Osteocyte (in vitro differentiated cells): ENCODE measurements at regions not wholly inside any gene's neighbourhood (a gene's known extent, or its start where the extent isn't known, plus 50 kb on each side); places are given as distances from the start of the nearest gene placed in this dataset.

Source experiments
- DNase-seq: peaks from one replicate; pipeline ENCODE4 v3.0.0; 2021; ENCODE audit warnings: mixed read lengths; ENCODE audit not compliant: unreplicated experiment; ENCODE audit errors: extremely low spot score
- H3K27ac Mint-ChIP-seq: one replicate; pipeline ENCODE4 v1.8.0; 2021; ENCODE audit warnings: mild to moderate bottlenecking, mixed read lengths; ENCODE audit not compliant: unreplicated experiment
- H3K27me3 Mint-ChIP-seq: one replicate; pipeline ENCODE4 v1.8.0; 2021; ENCODE audit warnings: mixed read lengths; ENCODE audit not compliant: unreplicated experiment
- H3K36me3 Mint-ChIP-seq: one replicate; pipeline ENCODE4 v1.8.0; 2021; ENCODE audit warnings: mixed read lengths; ENCODE audit not compliant: unreplicated experiment
- H3K4me1 Mint-ChIP-seq: one replicate; pipeline ENCODE4 v1.8.0; 2021; ENCODE audit warnings: mixed read lengths; ENCODE audit not compliant: unreplicated experiment
- H3K4me3 Mint-ChIP-seq: one replicate; pipeline ENCODE4 v1.8.0; 2021; ENCODE audit warnings: mild to moderate bottlenecking, moderate library complexity, mixed read lengths; ENCODE audit not compliant: unreplicated experiment
- H3K9me3 Mint-ChIP-seq: one replicate; pipeline ENCODE4 v1.8.0; 2021; ENCODE audit warnings: mixed read lengths; ENCODE audit not compliant: unreplicated experiment
- TF ChIP-seq, protein P1 (sequence below): fragments of 200-600 bp; sonication (generic); IDR thresholded peaks from 2 replicates; pipeline ENCODE4 v1.5.0; 2021; ENCODE audit warnings: antibody characterized with exemption, mild to moderate bottlenecking, moderate library complexity

DNA sequence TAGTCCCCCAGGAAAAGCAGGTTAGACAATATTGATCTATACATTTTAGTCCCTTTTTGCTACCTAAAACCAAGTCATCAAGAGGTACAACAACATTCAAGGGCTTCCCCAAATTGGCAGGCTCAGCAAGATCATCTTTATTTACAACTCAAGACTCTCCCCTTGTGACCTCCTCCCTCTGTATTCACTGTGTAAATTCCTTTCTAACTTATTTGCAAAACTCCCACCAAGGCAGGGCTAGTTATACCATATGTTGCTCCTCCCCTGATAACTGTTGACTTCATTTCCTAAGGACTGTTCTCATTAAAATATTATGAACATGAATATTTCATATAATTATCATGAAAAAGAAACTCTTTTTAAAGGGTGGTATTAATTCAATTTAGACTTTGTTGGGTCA lies 275.6 kb downstream of the DTHD1 start:
- Mint-ChIP-seq H3K36me3 (no peaks in the 10 kb centered on the region), H3K27me3 (no peaks in the 10 kb centered on the region), H3K4me3 (no peak overlapping the region), H3K27ac (no peak overlapping the region), H3K4me1 (no peaks in the 10 kb centered on the region), H3K9me3 (no peaks in the 10 kb centered on the region)
- TF ChIP-seq, protein P1, sequence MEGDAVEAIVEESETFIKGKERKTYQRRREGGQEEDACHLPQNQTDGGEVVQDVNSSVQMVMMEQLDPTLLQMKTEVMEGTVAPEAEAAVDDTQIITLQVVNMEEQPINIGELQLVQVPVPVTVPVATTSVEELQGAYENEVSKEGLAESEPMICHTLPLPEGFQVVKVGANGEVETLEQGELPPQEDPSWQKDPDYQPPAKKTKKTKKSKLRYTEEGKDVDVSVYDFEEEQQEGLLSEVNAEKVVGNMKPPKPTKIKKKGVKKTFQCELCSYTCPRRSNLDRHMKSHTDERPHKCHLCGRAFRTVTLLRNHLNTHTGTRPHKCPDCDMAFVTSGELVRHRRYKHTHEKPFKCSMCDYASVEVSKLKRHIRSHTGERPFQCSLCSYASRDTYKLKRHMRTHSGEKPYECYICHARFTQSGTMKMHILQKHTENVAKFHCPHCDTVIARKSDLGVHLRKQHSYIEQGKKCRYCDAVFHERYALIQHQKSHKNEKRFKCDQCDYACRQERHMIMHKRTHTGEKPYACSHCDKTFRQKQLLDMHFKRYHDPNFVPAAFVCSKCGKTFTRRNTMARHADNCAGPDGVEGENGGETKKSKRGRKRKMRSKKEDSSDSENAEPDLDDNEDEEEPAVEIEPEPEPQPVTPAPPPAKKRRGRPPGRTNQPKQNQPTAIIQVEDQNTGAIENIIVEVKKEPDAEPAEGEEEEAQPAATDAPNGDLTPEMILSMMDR = no peak
- DNase-seq = no peak

DNA sequence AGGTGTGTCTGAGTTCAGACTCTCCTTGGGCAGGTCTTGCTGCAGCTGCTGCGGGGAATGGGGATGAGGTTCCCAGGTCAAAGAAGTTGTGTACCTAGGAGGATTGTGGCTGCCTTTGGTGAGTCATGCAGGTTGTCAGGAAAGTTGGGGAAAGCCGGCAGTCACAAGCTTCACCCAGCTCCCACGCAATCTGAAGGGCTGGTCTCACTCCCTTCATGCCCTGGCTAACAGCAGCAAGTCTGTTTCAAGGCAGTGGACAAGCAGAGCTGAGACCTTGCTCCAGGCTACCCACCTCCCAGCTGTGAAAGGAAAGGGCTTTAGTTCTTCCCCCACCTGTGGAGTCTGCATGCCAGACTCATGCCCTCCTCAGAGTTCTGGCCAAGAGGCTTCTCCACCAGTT lies 287.2 kb downstream of the DTHD1 start:
- Mint-ChIP-seq H3K4me1 (no peaks in the 10 kb centered on the region), H3K27me3 (no peaks in the 10 kb centered on the region), H3K36me3 (no peaks in the 10 kb centered on the region), H3K9me3 (peaks cover 43% of the 10 kb centered on the region), H3K27ac (no peak overlapping the region), H3K4me3 (no peak overlapping the region)
- TF ChIP-seq, protein P1 = no peak
- no peak for DNase-seq

DNA sequence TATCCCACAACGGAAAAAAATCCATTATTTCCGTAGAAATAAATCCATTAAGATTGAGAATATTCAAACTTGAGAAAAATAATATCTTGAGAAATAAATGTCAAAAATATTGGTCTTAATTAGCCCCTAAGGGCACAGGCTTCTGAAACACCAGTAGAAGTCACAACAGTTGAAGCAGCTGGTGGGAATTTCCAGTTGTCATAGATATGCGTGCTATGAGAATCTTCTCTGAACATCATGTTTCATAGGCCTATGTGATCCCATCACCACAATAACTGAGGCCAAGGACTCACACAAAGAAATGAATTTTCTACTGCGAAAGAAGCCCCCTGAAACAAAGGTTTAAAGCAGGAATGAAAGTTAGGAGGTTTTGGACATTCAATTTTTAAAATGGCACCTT lies 292.0 kb downstream of the DTHD1 start:
- no peak overlapping the region for H3K4me3 Mint-ChIP-seq

DNA sequence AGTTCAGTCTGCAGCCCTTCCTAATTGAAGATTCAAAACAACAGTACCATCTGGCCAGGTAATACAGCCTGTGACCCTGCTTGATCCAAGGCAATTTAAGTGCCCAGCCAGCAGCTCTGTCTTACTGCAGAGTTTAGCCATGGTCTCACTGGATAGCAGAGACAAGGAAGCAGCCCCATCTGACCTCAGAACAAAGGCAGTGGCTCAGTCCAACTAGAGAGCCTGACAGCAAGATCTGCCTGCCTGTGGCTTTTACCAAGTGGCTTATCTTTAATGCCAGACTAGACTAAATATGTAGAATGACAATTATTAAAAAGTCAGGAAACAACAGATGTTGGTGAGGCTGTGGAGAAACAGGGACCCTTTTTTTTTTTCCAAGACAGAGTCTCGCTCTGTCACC lies 293.4 kb downstream of the DTHD1 start:
- Mint-ChIP-seq H3K9me3 (peaks cover 25% of the 10 kb centered on the region), H3K4me3 (no peak overlapping the region), H3K27ac (no peak overlapping the region), H3K36me3 (no peaks in the 10 kb centered on the region), H3K27me3 (no peaks in the 10 kb centered on the region), H3K4me1 (no peaks in the 10 kb centered on the region)
- TF ChIP-seq, protein P1 = no peak
- DNase-seq = no peak

More for the DNA sequence above, 292.0 kb downstream of the DTHD1 start:
- H3K27ac Mint-ChIP-seq = no peak overlapping the region
- H3K9me3 Mint-ChIP-seq = peaks cover 35% of the 10 kb centered on the region
- no peaks in the 10 kb centered on the region for H3K36me3 Mint-ChIP-seq
- no peaks in the 10 kb centered on the region for H3K27me3 Mint-ChIP-seq
- no peak for DNase-seq
- no peaks in the 10 kb centered on the region for H3K4me1 Mint-ChIP-seq
- TF ChIP-seq, protein P1 = no peak

DNA sequence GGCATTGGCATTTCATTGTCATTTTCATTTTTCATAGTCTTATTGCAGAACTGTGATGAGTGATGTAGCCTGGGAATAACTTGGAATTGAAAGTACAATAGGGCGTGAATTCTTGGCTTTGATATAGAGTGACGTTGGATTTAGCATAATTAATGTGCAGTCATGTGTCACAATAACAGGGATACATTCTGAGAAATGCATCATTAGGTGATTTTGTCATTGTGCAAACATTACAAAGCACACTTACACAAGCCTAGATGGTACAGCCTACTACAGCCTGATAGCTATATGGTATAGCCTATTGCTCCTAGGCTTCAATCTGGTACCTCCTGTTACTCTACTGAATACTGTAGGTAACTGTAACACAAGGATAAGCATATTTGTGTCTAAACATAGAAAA lies 300.8 kb downstream of the DTHD1 start:
- H3K36me3 Mint-ChIP-seq = no peaks in the 10 kb centered on the region
- H3K27ac Mint-ChIP-seq = no peak overlapping the region
- no peaks in the 10 kb centered on the region for H3K4me1 Mint-ChIP-seq
- peaks cover 8% of the 10 kb centered on the region for H3K9me3 Mint-ChIP-seq
- H3K27me3 Mint-ChIP-seq = no peaks in the 10 kb centered on the region
- TF ChIP-seq, protein P1 = no peak
- DNase-seq = no peak
- H3K4me3 Mint-ChIP-seq = no peak overlapping the region
